GM12878 (cell line): ENCODE measurements at regions not wholly inside any gene's neighbourhood (a gene's known extent, or its start where the extent isn't known, plus 50 kb on each side); places are given as distances from the start of the nearest gene placed in this dataset.
A peak's percentile ranks its signal among the peaks of the same experiment; 100 is the strongest.

Experiments
- ATAC-seq: fragments of 200-7000 bp; cut with Tn5 transposase; 3 replicates; pipeline ENCODE4 v1.9.1; 2020; ENCODE audit warnings: mild to moderate bottlenecking, moderate library complexity
- BruUV-seq: library from RNA; stranded (reverse); fragments of 400-500 nt; replicated peaks from 2 replicates; lab custom pipeline; 2021; lab: Mats Ljungman, UMichigan
- CTCF ChIA-PET: fragments of 300-600 bp; sonication (Branson Sonifier 250); formaldehyde crosslinking; extraction: SDS; loops from one replicate; lab custom pipeline; 2021; ENCODE audit warnings: inconsistent platforms; lab: Yijun Ruan, JAX
- POLR2A ChIA-PET: fragments of 350-600 bp; formaldehyde crosslinking; extraction: SDS; loops from one replicate; lab custom pipeline; 2021; ENCODE audit warnings: inconsistent platforms; lab: Charles Lee
- RAD21 ChIA-PET: fragments of 300-600 bp; sonication (Branson Sonifier 250); formaldehyde crosslinking; loops from one replicate; lab custom pipeline; 2023; ENCODE audit warnings: antibody characterized with exemption; ENCODE audit not compliant: unreplicated experiment; lab: Charles Lee
- SMC1A ChIA-PET: fragments of 300-600 bp; sonication (Branson Sonifier 250); formaldehyde crosslinking; loops from one replicate; lab custom pipeline; 2023; ENCODE audit not compliant: unreplicated experiment, uncharacterized antibody; lab: Charles Lee
- DNase-seq: peaks from one replicate; pipeline ENCODE4 v3.0.0-alpha.2; 2011; ENCODE audit warnings: low read depth, low spot score
- FAIRE-seq: peaks from 3 replicates; lab custom pipeline; 2011; peaks lifted over from hg19 to GRCh38; lab: Jason Lieb, UNC
- H2AFZ ChIP-seq: 2 replicates; pipeline ENCODE4 v1.6.0; 2011; ENCODE audit warnings: low read depth, low read length, control low read depth; ENCODE audit not compliant: control insufficient read depth
- H3K27ac ChIP-seq: 2 replicates; pipeline ENCODE4 v1.5.1; 2011; ENCODE audit warnings: control low read depth; ENCODE audit not compliant: control insufficient read depth, insufficient read depth
- H3K27me3 ChIP-seq, 2 experiments: replicated peaks in 1 of 2; 2 replicates each; pipeline versions ENCODE4 v1.6.0 to v1.6.1; 2011; ENCODE audit warnings: low read length in 1 of 2; ENCODE audit not compliant: control insufficient read depth in 2 of 2, insufficient read depth in 2 of 2
- H3K36me3 ChIP-seq, 2 experiments: 2 replicates each; pipeline ENCODE4 v1.5.1; 2011; ENCODE audit warnings: low read length in 1 of 2; ENCODE audit not compliant: control insufficient read depth in 2 of 2, insufficient read depth in 2 of 2
- H3K4me1 ChIP-seq: 2 replicates; pipeline ENCODE4 v1.6.1; 2011; ENCODE audit warnings: mild to moderate bottlenecking, low read length, moderate library complexity, mixed read lengths; ENCODE audit not compliant: control insufficient read depth, insufficient read depth
- H3K4me2 ChIP-seq: 2 replicates; pipeline ENCODE4 v1.6.0; 2011; ENCODE audit warnings: control low read depth; ENCODE audit not compliant: control insufficient read depth, insufficient read depth
- H3K4me3 ChIP-seq: fragments of 200-600 bp; sonication (generic); 2 replicates; pipeline ENCODE4 v1.5.1; 2016
- H3K79me2 ChIP-seq: 2 replicates; pipeline ENCODE4 v1.6.0; 2011; ENCODE audit warnings: low read length; ENCODE audit not compliant: control insufficient read depth, insufficient read depth
- H3K9ac ChIP-seq: 2 replicates; pipeline ENCODE4 v1.8.0; 2011; ENCODE audit warnings: low read length, control low read depth, mixed read lengths; ENCODE audit not compliant: control insufficient read depth, insufficient read depth
- H3K9me3 ChIP-seq: replicated peaks from 3 replicates; pipeline ENCODE4 v1.5.1; 2011; ENCODE audit warnings: mild to moderate bottlenecking, low read length; ENCODE audit not compliant: control insufficient read depth, insufficient read depth
- H4K20me1 ChIP-seq: 2 replicates; pipeline ENCODE4 v1.6.0; 2011; ENCODE audit not compliant: control insufficient read depth, insufficient read depth
- ASH2L ChIP-seq: fragments of 300-600, 200-600 bp; sonication (generic); IDR thresholded peaks from 2 replicates; pipeline ENCODE4 v1.6.1; 2017; ENCODE audit warnings: low read depth, mild to moderate bottlenecking, borderline replicate concordance
- CEBPB ChIP-seq, 2 experiments: fragments of 150-350 bp in 1 of 2; IDR thresholded peaks; 2 replicates each; pipeline ENCODE4 v1.6.1; 2012 to 2014; ENCODE audit warnings: low read depth in 2 of 2, low read length in 2 of 2, borderline replicate concordance in 1 of 2, inconsistent platforms in 1 of 2
- IKZF2 ChIP-seq, 2 experiments: fragments of 450-650 bp; IDR thresholded peaks; 2 replicates each; pipeline ENCODE4 v1.6.1; 2017; ENCODE audit warnings: mild to moderate bottlenecking in 2 of 2, moderate library complexity in 2 of 2
- MLLT1 ChIP-seq: fragments of 450-650 bp; IDR thresholded peaks from 2 replicates; pipeline ENCODE4 v1.6.1; 2016; ENCODE audit warnings: mild to moderate bottlenecking
- MTA3 ChIP-seq: IDR thresholded peaks from 2 replicates; pipeline ENCODE4 v1.6.1; 2012; ENCODE audit warnings: low read length, inconsistent platforms, borderline replicate concordance
- MYC ChIP-seq: IDR thresholded peaks from 2 replicates; pipeline ENCODE4 v1.6.1; 2011; ENCODE audit warnings: mild to moderate bottlenecking, low read length, moderate library complexity, inconsistent platforms; ENCODE audit not compliant: insufficient read depth, insufficient replicate concordance, insufficient read length, severe bottlenecking
- POLR2AphosphoS5 ChIP-seq: IDR thresholded peaks from 2 replicates; pipeline ENCODE4 v1.6.1; 2011; ENCODE audit warnings: mild to moderate bottlenecking, low read length, inconsistent platforms
- POU2F2 ChIP-seq: IDR thresholded peaks from 3 replicates; pipeline ENCODE4 v1.6.1; 2011; ENCODE audit warnings: low read depth, mild to moderate bottlenecking, low read length, borderline replicate concordance
- PRDM15 ChIP-seq: fragments of 450-650 bp; formaldehyde crosslinking; IDR thresholded peaks from 2 replicates; pipeline ENCODE4 v1.4.0; 2020; ENCODE audit warnings: mild to moderate bottlenecking, moderate library complexity
- SREBF1 ChIP-seq: IDR thresholded peaks from 2 replicates; pipeline ENCODE4 v1.6.1; 2012; ENCODE audit warnings: mild to moderate bottlenecking, low read length
- SRF ChIP-seq, 2 experiments: IDR thresholded peaks; 2 replicates each; pipeline ENCODE4 v1.6.1; 2011; ENCODE audit warnings: low read depth in 2 of 2, low read length in 2 of 2, mild to moderate bottlenecking in 1 of 2, moderate library complexity in 1 of 2
- STAT1 ChIP-seq: fragments of 450-650 bp; conservative IDR thresholded peaks from 2 replicates; pipeline ENCODE4 v1.6.1; 2014; ENCODE audit warnings: antibody characterized with exemption, mild to moderate bottlenecking
- YBX1 ChIP-seq: fragments of 450-650 bp; IDR thresholded peaks from 2 replicates; pipeline ENCODE4 v1.6.1; 2016; ENCODE audit warnings: antibody characterized with exemption
- YY1 ChIP-seq: IDR thresholded peaks from 2 replicates; pipeline ENCODE4 v1.6.1; 2011; ENCODE audit warnings: low read depth, mild to moderate bottlenecking, low read length
- ZBTB11 ChIP-seq: fragments of 450-650 bp; formaldehyde crosslinking; IDR thresholded peaks from 2 replicates; pipeline ENCODE4 v1.5.0; 2022; ENCODE audit warnings: mild to moderate bottlenecking, missing genetic modification characterization
- ZNF384 ChIP-seq: IDR thresholded peaks from 2 replicates; pipeline ENCODE4 v1.6.1; 2012; ENCODE audit warnings: low read depth, mild to moderate bottlenecking, low read length, improper control_type of control experiment, borderline replicate concordance
- ZNF622 ChIP-seq: fragments of 450-650 bp; IDR thresholded peaks from 2 replicates; pipeline ENCODE4 v1.6.1; 2017; ENCODE audit warnings: mild to moderate bottlenecking, inconsistent platforms
- WGBS: methylation state at CpG from one replicate; pipeline ENCODE4 v1.1.6; 2016; ENCODE audit warnings: low lambda C conversion rate; ENCODE audit not compliant: insufficient replicate concordance, insufficient coverage; ENCODE audit errors: missing lambda C conversion rate; 5-methylcytosine and 5-hydroxymethylcytosine counted together
- in situ Hi-C: fragments of 300-500 bp; cut with MboI; formaldehyde crosslinking; loops from 9 replicates; pipeline ENCODE4 v1.14.3; 2018; ENCODE audit warnings: mixed read lengths
- intact Hi-C: fragments of 100-400 bp; cut with micrococcal nuclease; formaldehyde crosslinking; loops from one replicate; pipeline ENCODE4 v1.14.2; 2022; ENCODE audit not compliant: unreplicated experiment

DNA sequence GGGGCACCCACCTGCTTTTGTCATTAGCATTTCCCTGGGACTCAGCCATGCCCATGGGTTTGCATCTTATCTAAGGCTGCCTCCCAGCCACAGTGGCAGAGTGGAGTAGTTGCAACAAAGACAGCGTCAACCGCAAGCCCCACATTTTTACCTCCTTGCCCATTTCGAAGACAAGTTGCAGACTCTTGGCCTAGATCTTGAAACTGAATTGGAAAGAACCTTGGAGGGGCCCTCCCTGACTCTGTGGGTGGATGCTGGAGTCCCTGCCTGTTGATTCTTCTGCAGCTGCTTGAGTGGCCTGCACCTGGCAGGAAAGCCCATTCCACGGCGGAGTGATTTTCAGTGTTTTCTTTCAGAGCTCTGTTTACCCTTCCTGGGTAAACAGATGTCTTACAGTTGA lies 309.0 kb downstream of the VRK1 start:
- no peak overlapping the region for H3K9ac ChIP-seq
- BruUV-seq = no TSS peak
- H3K27ac ChIP-seq = no peak overlapping the region
- ChIA-PET SMC1A (interaction anchor here (0.6 to 2.4 kb wide), 2 partner anchors 10 to 518 kb away, joined by 3 to 7 read pairs; no protein-coding TSS in a partner anchor), POLR2A (interaction anchor here (0.6 kb wide), 1 partner anchor 300 kb away, joined by 5 read pairs; no protein-coding TSS in a partner anchor), RAD21 (no interaction called here), CTCF (interaction anchor here (1.0 to 1.4 kb wide), 2 partner anchors 55 to 254 kb away, joined by 3 to 4 read pairs; no protein-coding TSS in a partner anchor)
- intact Hi-C loops (no loop called here), in situ Hi-C loops (no loop called here)
- H2AFZ ChIP-seq = peak overlapping the region; percentile 17; the same call in 1 of the 2 replicates
- no peaks in the 10 kb centered on the region for H3K36me3 ChIP-seq
- no peaks in the 10 kb centered on the region for H3K27me3 ChIP-seq
- WGBS = 54% methylated on average over 5 of the region's 5 CpGs
- H4K20me1 ChIP-seq = no peaks in the 10 kb centered on the region
- FAIRE-seq (no peak), DNase-seq (peak; percentile 12), ATAC-seq (peak; percentile 65)
- H3K79me2 ChIP-seq = no peaks in the 10 kb centered on the region
- peaks cover 3% of the 10 kb centered on the region; the same call in 1 of the 3 replicates for H3K9me3 ChIP-seq
- H3K4me3 ChIP-seq = no peak overlapping the region; the same call in 1 of the 2 replicates
- H3K4me2 ChIP-seq = 0 out of 2 replicates have a peak overlapping the region, but pooled peaks have one; percentile 33
- H3K4me1 ChIP-seq = no peaks in the 10 kb centered on the region; the same call in 1 of the 2 replicates
- TF ChIP-seq ZNF384 (no peak), MLLT1 (no peak), ZNF622 (no peak), ASH2L (no peak), YY1 (no peak), ZBTB11 (CRISPR knock-in tag) (no peak), PRDM15 (CRISPR knock-in tag) (no peak), YBX1 (no peak), POLR2AphosphoS5 (no peak), STAT1 (no peak), MTA3 (no peak), MYC (no peak), SRF (IDR thresholded peaks at IDR 0.05; ENCODE audit: low read depth in 2 of 2, low read length in 2 of 2) (no peak), POU2F2 (no peak), SREBF1 (no peak), CEBPB (IDR thresholded peaks at IDR 0.05; ENCODE audit: borderline replicate concordance in 1 of 2, low read depth in 2 of 2, low read length in 2 of 2) (no peak), IKZF2 (IDR thresholded peaks at IDR 0.05) (peak in 1 of 2 experiments; percentile 40; a peak in 1 of 4 replicates)
